OCI-LY7 (cell line): ENCODE measurements at regions not wholly inside any gene's neighbourhood (a gene's known extent, or its start where the extent isn't known, plus 50 kb on each side); places are given as distances from the start of the nearest gene placed in this dataset.

Source experiments
- EZH2phosphoT487 ChIP-seq: fragments of 200-600 bp; sonication (generic); IDR thresholded peaks from 2 replicates; pipeline ENCODE4 v1.6.1; 2018; ENCODE audit warnings: low read depth, borderline replicate concordance, mild to moderate bottlenecking, mixed run types, antibody characterized with exemption, low read length, moderate library complexity, mixed read lengths
- TF ChIP-seq, protein P1 (sequence below): fragments of 200-600 bp; sonication (generic); conservative IDR thresholded peaks from 2 replicates; pipeline ENCODE4 v1.5.1; 2014; ENCODE audit warnings: mild to moderate bottlenecking, antibody characterized with exemption, low read length, moderate library complexity, mixed read lengths

DNA sequence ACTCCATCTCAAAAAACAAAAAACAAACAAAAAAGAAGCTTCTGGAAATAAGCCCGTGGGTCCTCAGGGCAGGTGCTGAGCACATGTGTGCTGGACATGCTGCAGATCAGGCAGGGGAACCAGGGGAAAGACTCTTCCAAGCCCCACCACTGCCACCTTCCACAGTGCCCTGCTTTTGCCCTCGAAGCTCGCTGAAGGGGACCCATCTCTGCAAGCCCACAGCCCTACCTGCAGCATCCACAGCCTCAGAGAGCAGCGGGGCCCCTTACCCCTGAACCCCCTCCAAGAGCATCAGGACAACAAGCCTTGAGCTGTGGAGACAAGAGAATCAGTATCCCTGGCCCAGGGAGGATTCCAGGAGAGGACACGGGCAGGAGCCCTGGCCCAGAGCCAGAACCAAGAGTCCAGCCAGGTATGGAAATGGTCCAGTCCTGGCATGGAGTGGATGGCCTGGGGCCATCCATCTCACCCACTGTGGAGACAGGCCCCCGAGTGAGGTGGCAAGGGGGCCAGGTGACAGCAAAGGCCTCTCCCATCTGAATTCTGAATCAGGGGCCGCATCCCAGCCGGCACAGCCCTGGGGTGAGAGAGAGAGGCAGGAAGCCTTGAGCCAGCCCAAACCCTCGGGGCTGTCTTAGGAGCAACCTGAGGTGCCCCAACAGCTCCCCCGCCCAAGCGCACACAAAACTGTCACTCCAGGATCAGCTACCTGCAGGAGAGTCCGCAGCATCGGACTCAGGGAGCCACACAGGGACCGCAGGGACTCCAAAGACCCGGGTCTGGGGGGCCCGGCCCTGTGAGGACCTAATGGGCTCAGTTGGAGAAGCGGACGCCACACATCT lies 51.8 kb upstream of the TPM4 start:
- TF ChIP-seq, protein P1, sequence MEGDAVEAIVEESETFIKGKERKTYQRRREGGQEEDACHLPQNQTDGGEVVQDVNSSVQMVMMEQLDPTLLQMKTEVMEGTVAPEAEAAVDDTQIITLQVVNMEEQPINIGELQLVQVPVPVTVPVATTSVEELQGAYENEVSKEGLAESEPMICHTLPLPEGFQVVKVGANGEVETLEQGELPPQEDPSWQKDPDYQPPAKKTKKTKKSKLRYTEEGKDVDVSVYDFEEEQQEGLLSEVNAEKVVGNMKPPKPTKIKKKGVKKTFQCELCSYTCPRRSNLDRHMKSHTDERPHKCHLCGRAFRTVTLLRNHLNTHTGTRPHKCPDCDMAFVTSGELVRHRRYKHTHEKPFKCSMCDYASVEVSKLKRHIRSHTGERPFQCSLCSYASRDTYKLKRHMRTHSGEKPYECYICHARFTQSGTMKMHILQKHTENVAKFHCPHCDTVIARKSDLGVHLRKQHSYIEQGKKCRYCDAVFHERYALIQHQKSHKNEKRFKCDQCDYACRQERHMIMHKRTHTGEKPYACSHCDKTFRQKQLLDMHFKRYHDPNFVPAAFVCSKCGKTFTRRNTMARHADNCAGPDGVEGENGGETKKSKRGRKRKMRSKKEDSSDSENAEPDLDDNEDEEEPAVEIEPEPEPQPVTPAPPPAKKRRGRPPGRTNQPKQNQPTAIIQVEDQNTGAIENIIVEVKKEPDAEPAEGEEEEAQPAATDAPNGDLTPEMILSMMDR = no peak
- no peak for TF ChIP-seq EZH2phosphoT487
